Loucy (cell line): ENCODE measurements at regions not wholly inside any gene's neighbourhood (a gene's known extent, or its start where the extent isn't known, plus 50 kb on each side); places are given as distances from the start of the nearest gene placed in this dataset.

ENCODE experiments used
- CTCF ChIP-seq: fragments of 200-600 bp; sonication (generic); conservative IDR thresholded peaks from 2 replicates; pipeline ENCODE4 v1.5.1; 2014; ENCODE audit warnings: mild to moderate bottlenecking, antibody characterized with exemption, low read length
- EZH2phosphoT487 ChIP-seq: fragments of 200-600 bp; IDR thresholded peaks from 2 replicates; pipeline ENCODE4 v1.6.1; 2018; ENCODE audit warnings: antibody characterized with exemption, mild to moderate bottlenecking, moderate library complexity, borderline replicate concordance

DNA sequence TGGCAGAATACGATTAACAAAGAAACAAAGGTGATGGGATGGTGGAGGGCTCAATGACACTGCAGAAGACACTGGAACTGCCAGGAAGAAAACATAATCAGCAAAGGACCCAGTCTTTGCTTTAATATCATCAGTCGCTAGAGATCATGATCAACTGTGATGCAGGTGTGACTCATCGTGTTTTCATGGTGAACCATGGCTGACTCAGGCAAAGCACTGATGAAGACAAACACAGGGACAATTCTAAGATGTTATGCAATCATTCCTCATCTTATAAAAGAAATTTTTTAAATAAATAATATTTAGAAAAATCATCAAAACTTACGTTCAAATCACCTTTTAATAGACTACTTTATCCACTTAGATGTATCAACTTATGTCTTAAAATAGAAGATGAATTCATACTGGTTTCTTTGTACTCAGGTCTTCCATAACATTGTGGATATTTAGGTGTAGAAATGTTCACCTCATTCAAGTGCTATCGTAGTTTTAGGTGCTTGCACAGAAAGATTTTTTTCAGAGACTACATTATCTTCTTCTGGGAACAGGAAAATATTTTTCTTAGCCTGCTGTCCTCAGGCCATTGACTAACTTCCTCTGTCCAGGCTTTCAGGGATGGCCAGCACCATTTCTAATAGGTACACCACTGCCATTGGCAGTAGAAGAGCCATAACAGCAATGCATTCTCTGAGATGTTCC lies 673.4 kb upstream of the MEF2C start:
- TF ChIP-seq CTCF (no peak), EZH2phosphoT487 (no peak)
